CD4-positive, alpha-beta T cell treated with Interferon alpha-2 for 1 hour (primary cell): ENCODE measurements at regions not wholly inside any gene's neighbourhood (a gene's known extent, or its start where the extent isn't known, plus 50 kb on each side); places are given as distances from the start of the nearest gene placed in this dataset.
"Not testable (repeated sequence)": the region's sequence is repeated elsewhere in the genome, so short reads cannot be mapped to it uniquely, and the experiment has no call there.

Experiments used
- DNase-seq, 2 donors: peaks; one replicate each; pipeline ENCODE4 v3.0.0-alpha.2; 2020 to 2022

DNA sequence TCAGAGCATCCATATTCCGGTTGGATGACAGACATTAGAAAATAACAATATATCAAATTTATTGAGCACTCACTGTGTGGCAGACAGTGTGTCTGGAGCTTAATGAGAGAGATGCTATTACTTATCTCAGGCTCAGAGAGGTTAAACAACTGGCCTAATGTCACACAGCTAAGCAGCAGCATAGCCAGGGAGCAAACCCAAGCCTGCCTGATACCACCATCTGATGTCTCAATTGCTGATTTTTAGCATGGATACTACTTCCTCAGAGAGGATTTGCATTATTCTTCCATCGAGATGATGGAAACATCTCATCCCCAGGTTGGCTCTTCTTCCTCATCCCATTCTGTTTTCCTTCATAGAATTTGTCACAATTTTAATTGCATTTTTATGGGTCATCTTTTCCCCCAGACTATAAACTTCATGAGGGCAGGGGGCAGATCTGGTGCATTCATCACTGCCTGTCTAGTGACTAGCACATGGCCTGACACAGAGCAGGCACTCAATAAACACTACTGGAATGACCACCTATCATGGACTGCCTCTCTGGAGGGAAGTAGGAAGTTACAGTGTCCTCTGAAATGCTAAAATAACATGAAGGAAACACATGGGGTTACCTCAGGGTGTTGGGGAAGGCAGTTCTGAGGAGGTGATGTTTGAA lies 344.8 kb upstream of the CCL2 start:
- no peak for DNase-seq

DNA sequence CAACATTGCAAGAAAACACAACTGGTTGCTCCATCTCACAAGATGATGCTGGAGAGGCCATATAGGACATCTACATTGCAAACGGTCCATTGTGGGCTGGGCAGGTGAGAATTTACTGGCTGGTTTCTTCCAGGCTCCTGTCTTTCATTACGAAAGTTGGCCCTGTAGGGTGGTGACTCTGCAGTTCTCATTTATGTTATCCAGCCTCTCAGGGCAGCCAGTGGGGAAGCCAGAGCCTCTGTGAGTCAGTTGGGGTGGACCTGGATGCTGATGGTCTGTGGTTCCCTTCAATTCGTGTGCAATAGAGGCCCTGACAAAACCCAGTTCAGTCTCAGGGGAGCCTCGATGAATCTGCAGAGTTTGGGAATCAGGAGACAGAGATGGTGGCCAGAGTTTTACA lies 341.0 kb upstream of the CCL2 start:
- DNase-seq: no peak

DNA sequence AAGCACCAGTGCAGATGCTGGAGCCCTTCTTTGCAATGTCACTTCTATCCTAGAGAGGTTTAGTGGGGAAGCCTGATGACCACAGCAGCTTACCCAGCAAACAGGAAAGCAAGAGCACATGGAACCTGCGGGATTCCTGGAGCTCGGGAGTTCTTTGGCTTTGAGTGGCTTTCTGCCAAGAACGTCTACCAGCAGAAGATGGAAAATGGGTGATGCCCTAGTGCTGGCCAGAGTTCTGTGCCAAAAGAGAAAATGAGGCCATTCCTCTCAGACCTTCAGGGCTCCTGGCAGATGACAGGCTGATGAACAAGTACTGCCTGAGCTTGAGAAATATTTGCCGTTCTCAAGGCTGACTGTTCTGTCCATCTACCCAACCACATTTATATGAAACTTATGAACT lies 332.1 kb upstream of the CCL2 start:
- no peak for DNase-seq

DNA sequence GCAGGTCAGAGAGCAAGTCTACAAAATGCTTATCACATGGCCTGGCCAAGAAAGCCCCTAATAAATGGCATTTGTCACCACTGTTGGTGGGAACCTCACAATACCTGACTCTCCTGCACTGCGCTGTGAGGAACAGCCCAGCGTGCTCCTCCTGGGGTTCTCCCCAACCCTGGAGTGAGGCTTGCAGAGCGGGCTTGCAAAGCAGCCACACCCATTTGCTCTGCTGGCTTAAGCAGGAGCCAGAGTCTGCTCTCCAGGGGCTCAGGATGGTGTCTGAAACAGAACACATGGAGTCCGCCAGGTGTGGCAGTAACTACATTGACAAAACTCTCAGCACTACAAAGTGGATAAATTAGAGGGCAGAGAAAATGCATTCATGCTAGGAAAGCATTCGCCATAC lies 331.0 kb upstream of the CCL2 start:
- no peak for DNase-seq

DNA sequence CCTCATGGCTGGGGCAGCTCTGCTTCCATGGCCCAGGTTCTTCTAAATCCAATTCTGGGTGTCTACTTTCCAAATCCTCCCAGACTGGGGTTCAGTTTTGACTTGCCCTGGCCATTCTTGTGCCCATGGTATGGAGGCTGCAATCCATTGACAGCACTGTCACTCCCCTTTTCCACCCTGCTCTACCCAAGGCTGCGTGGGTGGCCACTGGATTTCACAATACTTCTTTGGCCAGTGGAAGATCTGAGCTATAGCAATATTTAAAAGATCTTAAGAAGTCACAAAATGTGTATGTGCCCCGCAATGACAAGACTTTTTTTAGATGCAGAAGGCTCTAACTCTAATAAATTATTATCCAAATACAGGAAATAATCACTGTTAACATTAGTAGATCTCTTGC lies 329.4 kb upstream of the CCL2 start:
- DNase-seq: no peak

DNA sequence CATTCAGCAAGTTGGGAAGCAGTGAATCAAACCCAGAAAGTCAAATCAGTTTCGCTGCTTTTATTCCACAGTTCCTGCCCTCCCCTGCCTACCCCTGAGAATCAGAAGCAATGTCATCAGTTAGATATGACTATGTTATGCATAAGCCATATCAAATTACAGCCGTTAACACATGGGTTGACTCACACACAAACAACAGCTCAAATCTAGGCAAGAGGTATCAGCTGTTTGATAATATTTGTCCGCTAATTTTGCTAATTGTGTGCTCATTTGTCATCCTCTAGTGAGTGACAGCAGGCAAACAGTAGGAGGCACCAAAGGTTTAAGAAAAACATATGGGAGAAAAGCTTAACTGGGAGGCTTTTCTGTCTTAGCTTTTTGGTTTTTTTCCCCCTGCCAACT lies 327.4 kb upstream of the CCL2 start:
- no peak for DNase-seq

DNA sequence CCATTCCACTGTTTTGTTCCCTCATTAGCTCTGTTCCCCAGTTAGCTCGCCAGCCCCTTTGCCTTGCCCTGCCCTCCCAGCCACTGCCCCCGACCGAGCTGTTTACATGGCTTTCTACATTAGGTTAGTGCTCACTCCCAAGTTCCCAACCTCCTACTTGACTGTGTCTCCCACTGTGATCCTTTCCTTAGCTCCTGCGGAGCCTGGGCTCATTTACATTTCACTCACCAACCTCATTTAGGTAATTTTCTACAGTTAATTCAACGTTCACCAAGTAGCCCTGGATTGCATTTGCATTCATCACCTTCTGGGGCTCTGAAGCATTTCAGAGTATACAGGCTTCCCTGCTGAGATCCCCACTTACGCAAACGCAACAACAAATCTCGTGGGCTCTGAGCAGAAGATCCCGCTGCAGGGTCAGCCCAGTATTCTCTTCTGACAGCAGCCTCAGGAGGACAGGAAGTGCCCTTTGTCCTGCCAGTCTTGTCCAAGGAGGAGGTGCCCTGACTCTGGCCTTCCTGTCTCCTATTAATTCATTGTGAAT lies 325.8 kb upstream of the CCL2 start:
- DNase-seq: no peak

DNA sequence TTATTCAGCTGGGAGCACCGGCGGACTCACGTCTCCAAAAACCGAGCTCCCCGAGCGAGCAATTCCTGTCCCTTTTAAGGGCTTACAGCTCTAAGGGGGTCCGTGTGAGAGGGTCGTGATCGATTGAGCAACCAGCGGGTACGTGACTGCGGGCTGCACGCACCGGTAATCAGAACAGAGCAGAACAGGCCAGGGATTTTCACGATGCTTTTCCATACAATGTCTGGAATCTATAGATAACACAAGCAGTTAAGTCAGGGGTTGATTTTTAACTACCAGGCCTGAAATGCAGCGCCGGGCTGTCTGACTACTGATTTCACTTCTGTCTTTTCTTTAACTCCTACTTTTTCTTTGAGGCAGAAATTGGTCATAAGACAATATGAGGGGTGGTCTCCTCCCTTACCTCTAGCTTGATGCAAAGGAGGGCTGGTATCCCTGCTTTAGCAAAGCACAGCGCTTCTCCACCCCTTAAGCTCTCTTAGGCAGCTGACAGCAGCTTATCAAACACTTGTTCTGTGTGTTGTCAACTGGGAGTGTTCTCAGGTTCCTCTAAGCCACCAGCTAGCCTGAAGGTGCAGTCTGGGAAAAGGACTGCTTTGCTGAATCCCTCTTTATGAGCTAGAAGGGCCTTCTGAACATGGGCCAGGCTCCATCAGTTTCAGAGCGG lies 323.8 kb upstream of the CCL2 start:
- DNase-seq: not testable (repeated sequence)

DNA sequence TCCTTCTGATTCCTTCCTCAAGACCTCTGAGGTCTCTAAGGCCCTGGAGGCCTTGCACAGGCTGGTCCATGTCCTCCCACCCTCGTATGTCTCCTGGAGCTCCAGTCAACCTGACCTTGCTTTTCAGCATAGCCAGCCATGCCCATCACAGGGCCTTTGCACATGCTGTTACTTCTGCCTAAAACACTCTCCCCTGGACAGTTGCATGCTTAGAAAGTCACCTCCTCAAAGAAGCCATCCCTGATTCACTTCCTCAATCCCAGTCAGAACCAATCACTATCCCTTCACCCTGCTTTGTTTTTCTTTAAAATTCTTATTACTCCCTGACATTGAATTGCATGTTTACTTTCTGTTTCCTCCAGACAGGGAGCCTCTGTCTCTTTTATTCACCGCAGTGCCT lies 322.1 kb upstream of the CCL2 start:
- DNase-seq: no peak

DNA sequence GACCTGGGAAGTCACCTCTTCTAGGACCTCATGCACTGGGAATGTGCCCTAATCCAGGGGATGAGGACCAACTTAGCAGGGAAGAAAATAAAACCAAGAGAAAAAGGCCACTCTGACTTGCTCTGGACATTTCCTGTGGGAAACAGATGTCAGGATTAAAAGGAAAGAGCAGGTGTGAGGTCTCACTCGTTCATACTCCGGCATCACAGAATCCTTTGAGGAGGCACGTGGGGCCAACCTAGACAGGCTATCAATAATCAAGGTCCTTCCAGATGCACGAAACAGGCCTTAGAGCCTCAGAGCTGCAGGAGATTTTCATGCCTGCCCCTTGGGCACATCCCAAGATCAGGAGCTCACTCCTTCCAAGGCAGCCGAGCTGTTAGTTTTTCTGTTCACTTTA lies 321.5 kb upstream of the CCL2 start:
- no peak for DNase-seq

DNA sequence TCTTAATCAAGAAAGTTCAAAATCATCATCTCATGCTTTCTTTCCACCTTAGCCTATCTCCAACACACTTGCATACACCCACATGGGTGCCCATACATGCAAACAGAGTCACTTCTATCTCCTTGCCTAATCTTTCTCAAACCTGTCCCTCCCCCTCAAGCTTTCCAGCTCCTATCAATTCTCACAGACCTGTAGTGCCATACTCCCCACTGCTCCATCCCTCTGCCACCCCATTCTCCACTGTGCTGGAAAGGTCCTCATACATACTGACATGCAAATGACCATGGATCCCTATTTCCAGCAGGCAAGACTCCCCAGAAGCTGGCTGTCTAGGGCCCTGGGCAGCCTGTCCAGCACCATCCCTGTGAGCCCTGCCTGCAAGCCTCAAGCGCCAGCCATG lies 320.4 kb upstream of the CCL2 start:
- no peak for DNase-seq

DNA sequence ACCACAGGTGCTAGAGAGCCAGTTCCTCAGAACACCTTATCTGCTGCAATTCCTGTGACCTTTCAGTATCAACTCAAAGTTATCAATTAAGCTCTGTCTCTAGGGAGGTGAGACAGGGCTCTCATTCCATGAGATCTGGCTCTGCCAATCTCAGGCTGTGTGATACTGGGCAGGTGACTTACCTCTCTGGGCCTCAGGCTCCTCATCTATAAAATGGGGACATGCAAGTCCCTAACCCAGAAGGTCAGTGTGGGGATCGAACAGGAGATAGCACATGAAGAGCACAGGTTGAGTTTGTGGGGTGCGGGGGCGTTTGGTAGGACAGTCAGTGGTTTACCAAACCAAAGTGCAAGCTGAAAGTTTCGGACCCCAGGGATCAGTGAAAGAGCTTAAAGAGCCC lies 319.3 kb upstream of the CCL2 start:
- no peak for DNase-seq

DNA sequence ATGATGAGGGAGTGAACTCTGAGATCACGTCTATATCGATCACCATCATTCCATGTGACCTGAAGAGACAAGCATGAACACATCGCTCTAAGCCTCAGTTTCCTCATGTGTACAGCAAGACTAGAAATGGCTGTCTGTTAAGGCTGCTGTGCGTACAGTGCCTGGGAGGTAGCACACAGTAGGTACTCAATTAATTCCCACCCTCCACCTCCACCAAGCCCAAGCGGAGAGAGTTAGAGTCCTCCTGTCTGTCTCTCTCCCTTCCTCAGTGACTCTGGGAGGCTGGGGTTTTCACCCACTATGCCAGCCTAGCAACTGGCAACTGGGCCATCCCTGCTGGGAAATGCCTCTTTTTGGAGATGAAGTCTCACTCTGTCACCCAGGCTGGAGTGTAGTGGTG lies 318.3 kb upstream of the CCL2 start:
- DNase-seq: no peak

DNA sequence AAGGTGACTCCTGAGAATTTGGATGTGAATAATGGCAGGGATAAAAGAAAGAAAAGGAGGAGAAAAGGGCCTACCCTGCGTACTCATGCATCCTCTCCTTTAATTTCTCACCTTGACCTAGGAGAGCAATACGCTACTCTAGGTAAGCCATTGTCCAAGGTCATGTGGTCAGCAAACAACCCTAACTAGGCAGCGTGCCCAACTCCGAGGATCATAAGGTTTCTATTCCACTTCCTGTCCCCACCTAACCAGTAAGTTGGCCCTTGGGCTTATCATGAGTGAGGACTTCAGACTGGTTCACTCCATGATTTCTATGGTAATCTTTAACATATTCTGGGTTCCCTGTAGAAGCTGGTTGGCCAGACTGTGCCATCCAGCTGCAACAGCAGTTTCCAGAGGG lies 315.1 kb upstream of the CCL2 start:
- DNase-seq: no peak

DNA sequence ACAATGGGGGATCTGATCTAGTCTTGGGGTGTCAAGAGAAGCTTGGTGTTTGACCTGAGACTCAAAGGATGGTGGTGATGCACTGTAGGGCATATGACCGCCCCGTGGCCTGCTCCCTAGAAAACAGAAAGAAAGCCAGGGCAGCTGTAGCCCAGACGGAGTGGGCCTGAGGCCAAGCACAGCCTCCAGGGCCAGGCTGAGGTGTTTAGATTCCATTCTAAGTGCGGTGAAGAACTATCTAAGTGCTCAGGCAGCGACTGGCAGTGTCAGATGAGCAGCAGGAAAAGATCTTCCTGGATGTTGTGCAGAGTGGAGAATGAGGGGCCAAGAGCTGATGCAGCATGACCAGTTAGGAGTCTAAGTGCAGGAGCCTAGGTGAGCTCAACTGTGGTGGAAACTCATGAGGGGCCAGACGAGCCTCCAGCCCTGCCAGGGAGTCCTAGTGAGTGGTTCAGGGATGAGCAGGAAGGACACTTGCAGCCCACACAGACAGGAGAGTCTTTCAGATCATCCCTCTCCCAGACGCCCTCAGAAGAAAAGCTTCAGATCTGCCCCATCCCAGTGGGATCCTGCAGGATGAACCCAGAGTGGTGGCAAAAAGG lies 314.2 kb upstream of the CCL2 start:
- no peak for DNase-seq

DNA sequence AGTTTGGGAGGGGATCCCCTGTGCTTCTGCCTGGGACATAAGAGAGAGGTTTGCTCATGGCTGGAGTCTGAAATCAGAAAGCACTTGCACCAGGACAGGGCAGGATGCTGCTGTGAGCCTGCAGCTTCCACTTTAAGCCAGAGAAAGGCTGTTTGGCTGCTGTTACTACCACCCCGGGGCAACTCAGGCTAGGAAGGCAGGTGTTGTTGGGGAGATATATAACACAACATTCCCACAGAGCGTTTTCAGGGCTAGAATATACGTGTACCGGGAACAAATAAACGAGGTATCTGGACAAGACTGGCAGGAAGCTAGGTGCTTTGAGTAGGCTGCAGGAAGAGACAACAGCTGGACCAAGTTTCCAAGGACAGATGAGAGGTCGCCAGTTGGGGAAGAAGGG lies 313.3 kb upstream of the CCL2 start:
- no peak for DNase-seq

DNA sequence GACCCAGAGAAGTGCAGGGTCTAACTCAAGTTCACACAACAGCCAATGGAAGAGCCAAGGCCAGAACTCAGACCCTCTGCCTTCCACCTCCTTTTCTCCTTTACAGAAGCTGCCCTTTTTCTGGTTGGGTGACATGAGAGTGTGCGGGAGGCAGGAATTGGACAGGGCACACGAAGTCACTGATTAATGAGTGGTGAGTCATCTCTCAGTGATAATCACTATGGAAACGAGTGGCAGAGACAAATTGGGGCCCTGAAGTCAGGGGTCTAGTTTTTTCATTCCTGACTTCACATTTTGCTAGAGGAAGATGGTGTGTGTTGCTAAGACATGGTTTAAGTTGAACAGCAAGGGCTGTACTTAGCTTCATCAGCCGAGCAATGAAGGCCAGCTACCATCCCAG lies 312.7 kb upstream of the CCL2 start:
- no peak for DNase-seq

DNA sequence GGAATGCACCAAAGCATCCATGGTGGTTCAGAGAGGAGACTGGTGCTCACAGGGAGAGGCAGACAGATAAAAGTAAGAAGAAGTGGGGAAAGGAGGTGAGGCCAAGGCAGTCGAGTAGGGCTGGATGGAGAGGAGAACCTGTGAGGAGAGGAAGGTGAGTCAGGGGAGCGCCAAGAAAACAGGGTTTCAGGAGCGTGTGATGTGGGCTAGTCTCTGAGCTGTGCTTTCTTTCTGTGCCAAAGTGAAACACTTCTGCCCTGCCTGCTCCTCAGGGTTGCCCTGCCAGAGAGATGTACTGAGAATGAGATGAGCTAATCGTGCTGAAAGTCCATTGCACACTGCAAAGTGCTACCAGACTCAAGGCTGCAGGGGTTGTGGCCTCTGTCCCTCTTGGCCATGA lies 310.7 kb upstream of the CCL2 start:
- no peak for DNase-seq

DNA sequence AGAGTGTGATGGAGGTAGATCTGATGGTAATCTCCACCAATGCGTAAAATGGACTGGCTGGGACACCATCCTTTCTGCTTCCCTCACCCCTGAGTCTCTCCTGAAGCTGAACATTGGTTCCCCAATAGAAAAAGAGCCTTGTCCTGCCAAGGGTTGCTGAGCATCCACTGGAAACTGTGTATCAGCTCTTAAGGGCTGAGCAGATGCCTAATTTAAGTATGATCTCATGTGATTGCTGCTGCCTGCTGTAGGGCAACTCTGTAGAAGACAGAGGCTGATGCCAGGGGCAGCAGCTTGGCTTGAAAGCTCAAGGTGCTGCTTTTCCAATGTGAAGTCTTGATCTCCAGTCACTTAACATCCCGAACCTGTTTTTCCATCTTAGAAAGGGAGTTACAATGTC lies 310.3 kb upstream of the CCL2 start:
- no peak for DNase-seq

DNA sequence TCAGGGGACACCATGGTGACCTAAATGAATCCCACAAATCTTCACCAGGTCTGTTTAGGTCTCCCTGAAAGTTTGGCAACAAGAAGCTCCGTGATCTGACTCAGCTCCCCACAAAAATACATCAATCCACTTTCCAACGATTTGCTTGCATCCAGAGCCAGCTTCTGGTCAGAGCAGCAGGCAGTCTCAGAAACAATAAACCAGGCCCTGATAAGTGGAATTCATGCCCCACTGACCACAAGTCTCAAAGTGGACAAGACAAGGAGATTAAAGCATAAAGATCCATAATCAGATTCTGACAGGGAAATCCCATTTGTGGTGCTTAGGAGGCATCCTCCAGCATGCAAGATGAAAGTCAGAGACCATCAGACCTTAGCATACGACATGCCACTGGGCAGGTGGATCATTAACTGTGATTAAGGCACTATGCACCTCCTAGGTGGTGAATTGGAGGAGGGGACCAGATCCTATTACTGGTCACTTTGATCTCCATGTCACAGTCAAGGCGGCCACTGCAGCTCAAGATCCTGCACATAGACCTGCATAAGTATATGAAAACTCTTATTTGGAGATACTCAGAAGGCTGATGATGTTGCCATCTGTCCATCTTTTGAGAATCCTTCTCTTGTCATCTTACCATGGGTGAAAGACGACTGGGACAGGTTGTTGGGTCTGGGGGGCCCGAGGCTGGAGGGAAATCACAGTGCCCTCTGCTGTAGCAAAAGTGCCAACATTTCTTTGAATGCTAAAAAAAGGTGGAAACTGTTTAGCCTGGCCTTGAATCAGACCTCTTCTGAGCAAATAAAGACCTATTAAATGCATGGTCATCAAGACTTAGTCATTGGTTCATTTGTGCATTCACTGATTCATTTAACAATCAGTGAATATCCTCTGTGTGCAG lies 309.2 kb upstream of the CCL2 start:
- DNase-seq: no peak

DNA sequence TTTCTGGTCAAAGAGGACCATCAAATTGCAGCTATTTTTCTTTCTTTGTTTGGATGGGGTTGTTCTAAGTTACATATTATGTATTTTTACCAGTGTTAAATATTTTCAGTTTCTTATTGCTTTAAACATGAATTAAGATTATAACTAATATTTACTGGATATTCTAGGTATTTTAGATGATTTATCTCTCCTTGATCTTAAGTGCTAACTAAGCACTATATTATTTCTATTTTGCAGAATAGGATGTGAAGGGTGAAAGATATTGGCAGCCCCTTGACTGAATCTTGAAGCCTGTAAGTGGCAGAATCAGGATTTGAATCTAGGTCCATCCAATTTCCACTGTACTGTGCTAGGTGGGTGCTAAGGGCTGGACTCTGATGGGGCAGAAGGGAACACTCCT lies 307.3 kb upstream of the CCL2 start:
- no peak for DNase-seq

DNA sequence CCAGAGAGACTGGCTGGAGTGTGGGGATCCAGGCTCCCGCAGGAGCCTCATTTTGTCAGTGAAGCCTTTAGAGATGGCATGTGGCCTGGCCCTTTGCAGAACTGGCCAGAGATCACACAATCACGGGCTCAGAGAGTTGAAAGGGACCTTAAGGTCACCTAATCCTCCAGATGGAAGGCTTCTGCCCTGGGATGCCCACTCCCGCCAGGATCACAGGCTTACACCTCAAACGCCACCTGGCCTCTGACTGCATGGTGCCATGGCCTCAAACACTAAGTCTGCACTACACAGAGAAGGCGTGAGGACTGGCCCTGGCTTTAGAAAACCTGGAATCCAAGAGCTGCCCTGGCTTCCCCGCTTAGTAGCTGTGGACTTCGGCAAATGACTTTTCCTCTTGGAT lies 306.8 kb upstream of the CCL2 start:
- DNase-seq: no peak

DNA sequence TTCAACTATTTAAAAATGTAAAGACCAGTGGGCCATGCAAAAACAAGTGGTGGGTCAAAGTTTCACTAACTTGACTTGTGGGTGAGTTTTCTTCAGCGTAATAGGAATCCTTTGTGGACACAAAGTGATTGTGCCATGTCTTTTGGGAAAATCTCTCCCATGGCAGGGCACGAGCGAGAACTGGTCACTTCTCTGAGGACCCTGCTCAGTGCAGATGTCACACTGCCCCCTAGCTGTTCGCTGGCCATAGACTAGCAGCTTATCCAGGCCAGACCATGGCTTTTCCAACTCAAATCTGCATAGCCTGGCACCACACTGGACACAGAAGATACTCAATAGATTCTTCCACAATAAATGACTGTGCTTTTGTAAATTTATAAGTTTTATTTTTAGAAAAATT lies 306.0 kb upstream of the CCL2 start:
- no peak for DNase-seq

DNA sequence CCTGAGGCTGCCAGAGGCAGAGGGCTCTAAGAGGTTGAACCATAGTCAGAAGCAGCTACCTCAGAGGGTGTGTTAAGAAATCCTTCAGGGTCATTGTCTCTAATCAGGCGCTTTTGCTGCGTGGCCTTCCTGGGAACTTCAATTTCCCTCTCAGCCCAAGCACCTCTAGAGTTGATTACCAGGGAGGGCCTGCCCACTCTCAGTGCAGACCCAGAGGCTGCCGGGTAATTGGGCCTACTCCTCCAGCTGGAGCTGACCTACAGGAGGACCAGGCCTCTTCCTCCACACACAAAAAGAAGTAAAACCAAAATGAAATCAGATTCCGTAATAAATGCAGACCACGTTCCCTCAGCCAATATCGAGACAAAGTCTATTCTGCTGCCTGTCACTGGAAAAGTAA lies 305.0 kb upstream of the CCL2 start:
- DNase-seq: no peak
